ENCODE measurements at regions not wholly inside any gene's neighbourhood (a gene's known extent, or its start where the extent isn't known, plus 50 kb on each side); places are given as distances from the start of the nearest gene placed in this dataset.

DNA sequence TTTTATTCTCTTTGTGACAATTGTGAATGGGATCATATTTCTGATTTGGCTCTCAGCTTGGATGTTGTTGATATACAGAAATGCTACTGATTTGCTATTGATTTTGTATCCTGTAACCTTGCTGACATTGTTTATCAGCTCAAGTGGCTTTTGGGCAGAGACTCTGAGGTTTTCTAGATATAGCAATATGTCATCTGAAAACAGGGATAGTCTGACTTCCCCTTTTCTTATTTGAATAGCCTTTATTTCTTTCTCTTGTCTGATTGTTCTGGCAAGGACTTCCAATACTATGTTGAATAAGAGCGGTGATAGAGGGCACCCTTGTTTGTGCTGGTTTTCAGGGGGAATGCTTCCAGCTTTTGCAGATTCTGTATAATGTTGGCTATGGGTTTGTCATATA lies 150.8 kb downstream of the FASLG start:
- TF ChIP-seq, protein P1, sequence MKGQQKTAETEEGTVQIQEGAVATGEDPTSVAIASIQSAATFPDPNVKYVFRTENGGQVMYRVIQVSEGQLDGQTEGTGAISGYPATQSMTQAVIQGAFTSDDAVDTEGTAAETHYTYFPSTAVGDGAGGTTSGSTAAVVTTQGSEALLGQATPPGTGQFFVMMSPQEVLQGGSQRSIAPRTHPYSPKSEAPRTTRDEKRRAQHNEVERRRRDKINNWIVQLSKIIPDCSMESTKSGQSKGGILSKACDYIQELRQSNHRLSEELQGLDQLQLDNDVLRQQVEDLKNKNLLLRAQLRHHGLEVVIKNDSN (CRISPR knock-in tag; IDR thresholded peaks at IDR 0.05), result no peak
- TF ChIP-seq NFYB (CRISPR knock-in tag; conservative IDR thresholded peaks at IDR 0.05; ENCODE audit: low read depth) (no peak), NR2C2 (CRISPR knock-in tag; IDR thresholded peaks at IDR 0.05) (no peak), KAT7 (CRISPR knock-in tag; IDR thresholded peaks at IDR 0.05; ENCODE audit: borderline replicate concordance) (no peak), ZNF396 (CRISPR knock-in tag; IDR thresholded peaks at IDR 0.05; ENCODE audit: borderline replicate concordance) (no peak)
- TF ChIP-seq, protein P2, sequence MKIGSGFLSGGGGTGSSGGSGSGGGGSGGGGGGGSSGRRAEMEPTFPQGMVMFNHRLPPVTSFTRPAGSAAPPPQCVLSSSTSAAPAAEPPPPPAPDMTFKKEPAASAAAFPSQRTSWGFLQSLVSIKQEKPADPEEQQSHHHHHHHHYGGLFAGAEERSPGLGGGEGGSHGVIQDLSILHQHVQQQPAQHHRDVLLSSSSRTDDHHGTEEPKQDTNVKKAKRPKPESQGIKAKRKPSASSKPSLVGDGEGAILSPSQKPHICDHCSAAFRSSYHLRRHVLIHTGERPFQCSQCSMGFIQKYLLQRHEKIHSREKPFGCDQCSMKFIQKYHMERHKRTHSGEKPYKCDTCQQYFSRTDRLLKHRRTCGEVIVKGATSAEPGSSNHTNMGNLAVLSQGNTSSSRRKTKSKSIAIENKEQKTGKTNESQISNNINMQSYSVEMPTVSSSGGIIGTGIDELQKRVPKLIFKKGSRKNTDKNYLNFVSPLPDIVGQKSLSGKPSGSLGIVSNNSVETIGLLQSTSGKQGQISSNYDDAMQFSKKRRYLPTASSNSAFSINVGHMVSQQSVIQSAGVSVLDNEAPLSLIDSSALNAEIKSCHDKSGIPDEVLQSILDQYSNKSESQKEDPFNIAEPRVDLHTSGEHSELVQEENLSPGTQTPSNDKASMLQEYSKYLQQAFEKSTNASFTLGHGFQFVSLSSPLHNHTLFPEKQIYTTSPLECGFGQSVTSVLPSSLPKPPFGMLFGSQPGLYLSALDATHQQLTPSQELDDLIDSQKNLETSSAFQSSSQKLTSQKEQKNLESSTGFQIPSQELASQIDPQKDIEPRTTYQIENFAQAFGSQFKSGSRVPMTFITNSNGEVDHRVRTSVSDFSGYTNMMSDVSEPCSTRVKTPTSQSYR (CRISPR knock-in tag; IDR thresholded peaks at IDR 0.05), result no peak
- TF ChIP-seq, protein P3, sequence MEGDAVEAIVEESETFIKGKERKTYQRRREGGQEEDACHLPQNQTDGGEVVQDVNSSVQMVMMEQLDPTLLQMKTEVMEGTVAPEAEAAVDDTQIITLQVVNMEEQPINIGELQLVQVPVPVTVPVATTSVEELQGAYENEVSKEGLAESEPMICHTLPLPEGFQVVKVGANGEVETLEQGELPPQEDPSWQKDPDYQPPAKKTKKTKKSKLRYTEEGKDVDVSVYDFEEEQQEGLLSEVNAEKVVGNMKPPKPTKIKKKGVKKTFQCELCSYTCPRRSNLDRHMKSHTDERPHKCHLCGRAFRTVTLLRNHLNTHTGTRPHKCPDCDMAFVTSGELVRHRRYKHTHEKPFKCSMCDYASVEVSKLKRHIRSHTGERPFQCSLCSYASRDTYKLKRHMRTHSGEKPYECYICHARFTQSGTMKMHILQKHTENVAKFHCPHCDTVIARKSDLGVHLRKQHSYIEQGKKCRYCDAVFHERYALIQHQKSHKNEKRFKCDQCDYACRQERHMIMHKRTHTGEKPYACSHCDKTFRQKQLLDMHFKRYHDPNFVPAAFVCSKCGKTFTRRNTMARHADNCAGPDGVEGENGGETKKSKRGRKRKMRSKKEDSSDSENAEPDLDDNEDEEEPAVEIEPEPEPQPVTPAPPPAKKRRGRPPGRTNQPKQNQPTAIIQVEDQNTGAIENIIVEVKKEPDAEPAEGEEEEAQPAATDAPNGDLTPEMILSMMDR (IDR thresholded peaks at IDR 0.05), result no peak
